ENCODE measurements at regions not wholly inside any gene's neighbourhood (a gene's known extent, or its start where the extent isn't known, plus 50 kb on each side); places are given as distances from the start of the nearest gene placed in this dataset.

GRCh38 chr3:168714609-168715240 is 619.0 kb upstream of the GOLIM4 start:
- no peak for DNase-seq (ENCODE audit: low read depth)
- H3K4me3 ChIP-seq (ENCODE audit: control insufficient read depth, low read depth, low read length), result no peak overlapping the region
- TF ChIP-seq CTCF (conservative IDR thresholded peaks at IDR 0.05; ENCODE audit: control insufficient read depth, insufficient read depth, low read depth, low read length), result no peak

GRCh38 chr3:168709073-168709472 is 613.3 kb upstream of the GOLIM4 start:
- DNase-seq (ENCODE audit: low read depth), result no peak
- TF ChIP-seq CTCF (conservative IDR thresholded peaks at IDR 0.05; ENCODE audit: control insufficient read depth, insufficient read depth, low read depth, low read length), result no peak
- H3K4me3 ChIP-seq (ENCODE audit: control insufficient read depth, low read depth, low read length), result no peak overlapping the region

GRCh38 chr3:168707900-168708299 is 612.2 kb upstream of the GOLIM4 start:
- TF ChIP-seq CTCF (conservative IDR thresholded peaks at IDR 0.05; ENCODE audit: control insufficient read depth, insufficient read depth, low read depth, low read length), result no peak
- no peak for DNase-seq (ENCODE audit: low read depth)
- H3K4me3 ChIP-seq (ENCODE audit: control insufficient read depth, low read depth, low read length), result no peak overlapping the region

- no peak overlapping the region for H3K4me3 ChIP-seq (ENCODE audit: control insufficient read depth, low read depth, low read length)
- TF ChIP-seq CTCF (conservative IDR thresholded peaks at IDR 0.05; ENCODE audit: control insufficient read depth, insufficient read depth, low read depth, low read length), result no peak
Measured at GRCh38 chr3:168705412-168705811, 609.7 kb upstream of the GOLIM4 start.

GRCh38 chr3:168696051-168696450 is 600.3 kb upstream of the GOLIM4 start:
- no peak for TF ChIP-seq CTCF (conservative IDR thresholded peaks at IDR 0.05; ENCODE audit: control insufficient read depth, insufficient read depth, low read depth, low read length)
- DNase-seq (ENCODE audit: low read depth), result no peak
- H3K4me3 ChIP-seq (ENCODE audit: control insufficient read depth, low read depth, low read length), result no peak overlapping the region

More at GRCh38 chr3:168705412-168705811, 609.7 kb upstream of the GOLIM4 start:
- DNase-seq (ENCODE audit: low read depth), result no peak

- no peak for TF ChIP-seq CTCF (conservative IDR thresholded peaks at IDR 0.05; ENCODE audit: control insufficient read depth, insufficient read depth, low read depth, low read length)
- H3K4me3 ChIP-seq (ENCODE audit: control insufficient read depth, low read depth, low read length), result no peak overlapping the region
- no peak for DNase-seq (ENCODE audit: low read depth)
Measured at GRCh38 chr3:168693870-168694269, 598.1 kb upstream of the GOLIM4 start.

- no peak for TF ChIP-seq CTCF (conservative IDR thresholded peaks at IDR 0.05; ENCODE audit: control insufficient read depth, insufficient read depth, low read depth, low read length)
- DNase-seq (ENCODE audit: low read depth), result no peak
- H3K4me3 ChIP-seq (ENCODE audit: control insufficient read depth, low read depth, low read length), result no peak overlapping the region
Measured at GRCh38 chr3:168688267-168688666, 592.5 kb upstream of the GOLIM4 start.

Data from fibroblast of mammary gland (primary cell).